ENCODE measurements at regions not wholly inside any gene's neighbourhood (a gene's known extent, or its start where the extent isn't known, plus 50 kb on each side); places are given as distances from the start of the nearest gene placed in this dataset.

GRCh38 chr7:125561006-125561405 lies 631.4 kb upstream of the POT1 start:
- no peak for DNase-seq
- TF ChIP-seq, protein P1, sequence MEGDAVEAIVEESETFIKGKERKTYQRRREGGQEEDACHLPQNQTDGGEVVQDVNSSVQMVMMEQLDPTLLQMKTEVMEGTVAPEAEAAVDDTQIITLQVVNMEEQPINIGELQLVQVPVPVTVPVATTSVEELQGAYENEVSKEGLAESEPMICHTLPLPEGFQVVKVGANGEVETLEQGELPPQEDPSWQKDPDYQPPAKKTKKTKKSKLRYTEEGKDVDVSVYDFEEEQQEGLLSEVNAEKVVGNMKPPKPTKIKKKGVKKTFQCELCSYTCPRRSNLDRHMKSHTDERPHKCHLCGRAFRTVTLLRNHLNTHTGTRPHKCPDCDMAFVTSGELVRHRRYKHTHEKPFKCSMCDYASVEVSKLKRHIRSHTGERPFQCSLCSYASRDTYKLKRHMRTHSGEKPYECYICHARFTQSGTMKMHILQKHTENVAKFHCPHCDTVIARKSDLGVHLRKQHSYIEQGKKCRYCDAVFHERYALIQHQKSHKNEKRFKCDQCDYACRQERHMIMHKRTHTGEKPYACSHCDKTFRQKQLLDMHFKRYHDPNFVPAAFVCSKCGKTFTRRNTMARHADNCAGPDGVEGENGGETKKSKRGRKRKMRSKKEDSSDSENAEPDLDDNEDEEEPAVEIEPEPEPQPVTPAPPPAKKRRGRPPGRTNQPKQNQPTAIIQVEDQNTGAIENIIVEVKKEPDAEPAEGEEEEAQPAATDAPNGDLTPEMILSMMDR (IDR thresholded peaks at IDR 0.05; ENCODE audit: control extremely low read depth, extremely low read depth), result no peak
- H3K9ac ChIP-seq (ENCODE audit: insufficient read depth in 1 of 2, low read length in 2 of 2), result no peak overlapping the region
- H3K9me3 ChIP-seq (ENCODE audit: control insufficient read depth in 4 of 4, insufficient read depth in 3 of 4, low read length in 3 of 4), result peaks cover 0 to 5% (median 0%) of the 10 kb centered on the region in 4 donors
- no peak overlapping the region for H3K4me3 ChIP-seq
- H3K27me3 ChIP-seq (ENCODE audit: control insufficient read depth in 3 of 3, insufficient read depth in 3 of 3, low read length in 2 of 3), result no peaks in the 10 kb centered on the region
- H3K4me1 ChIP-seq (ENCODE audit: control insufficient read depth in 5 of 5, insufficient read depth in 5 of 5, low read length in 5 of 5), result no peaks in the 10 kb centered on the region
- H3K27ac ChIP-seq (ENCODE audit: low read depth in 1 of 2, low read length in 1 of 2), result no peak overlapping the region
- WGBS, 2 donors, result 14 to 21% methylated on average over 3 of the region's 3 CpGs
- ATAC-seq (ENCODE audit: insufficient read depth, low FRiP score), result no peak
- no peaks in the 10 kb centered on the region for H3K36me3 ChIP-seq (ENCODE audit: control insufficient read depth in 4 of 4, insufficient read depth in 4 of 4, low read length in 4 of 4)

GRCh38 chr7:125559921-125560320 lies 630.3 kb upstream of the POT1 start:
- H3K27me3 ChIP-seq (ENCODE audit: control insufficient read depth in 3 of 3, insufficient read depth in 3 of 3, low read length in 2 of 3), result no peaks in the 10 kb centered on the region
- H3K27ac ChIP-seq (ENCODE audit: low read depth in 1 of 2, low read length in 1 of 2), result no peak overlapping the region
- H3K4me1 ChIP-seq (ENCODE audit: control insufficient read depth in 5 of 5, insufficient read depth in 5 of 5, low read length in 5 of 5), result no peaks in the 10 kb centered on the region
- ATAC-seq (ENCODE audit: insufficient read depth, low FRiP score) (no peak), DNase-seq (no peak)
- 63 to 66% methylated on average over 2 of the region's 2 CpGs for WGBS, 2 donors
- H3K9ac ChIP-seq (ENCODE audit: insufficient read depth in 1 of 2, low read length in 2 of 2), result no peak overlapping the region
- TF ChIP-seq, protein P1 (IDR thresholded peaks at IDR 0.05; ENCODE audit: control extremely low read depth, extremely low read depth), result no peak
- no peak overlapping the region for H3K4me3 ChIP-seq
- no peaks in the 10 kb centered on the region for H3K36me3 ChIP-seq (ENCODE audit: control insufficient read depth in 4 of 4, insufficient read depth in 4 of 4, low read length in 4 of 4)
- H3K9me3 ChIP-seq (ENCODE audit: control insufficient read depth in 4 of 4, insufficient read depth in 3 of 4, low read length in 3 of 4), result peaks cover 0 to 5% (median 0%) of the 10 kb centered on the region in 4 donors

DNA sequence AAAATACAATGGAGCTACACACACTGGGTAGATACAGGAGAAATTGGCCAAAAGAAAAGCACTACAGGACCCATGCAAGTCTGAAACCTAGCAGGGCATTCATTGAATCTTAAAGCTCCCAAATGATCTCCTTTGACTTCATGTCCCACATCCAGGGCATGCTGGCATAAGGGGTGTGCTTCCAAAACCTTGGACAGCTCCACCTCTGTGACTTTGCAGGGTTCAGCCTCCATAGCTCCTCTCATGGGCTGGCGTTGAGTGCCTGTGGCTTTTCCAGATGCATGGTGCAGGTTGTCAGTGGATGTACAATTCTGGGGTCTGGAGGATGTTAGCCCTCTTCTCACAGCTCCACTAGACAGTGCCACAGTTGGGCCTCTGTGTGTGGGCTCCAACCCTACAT lies 626.3 kb upstream of the POT1 start:
- DNase-seq (peak in 1 of 3 donors; percentile 8), ATAC-seq (ENCODE audit: insufficient read depth, low FRiP score) (no peak)
- no peaks in the 10 kb centered on the region for H3K4me1 ChIP-seq (ENCODE audit: control insufficient read depth in 5 of 5, insufficient read depth in 5 of 5, low read length in 5 of 5)
- H3K27ac ChIP-seq (ENCODE audit: low read depth in 1 of 2, low read length in 1 of 2), result no peak overlapping the region
- H3K27me3 ChIP-seq (ENCODE audit: control insufficient read depth in 3 of 3, insufficient read depth in 3 of 3, low read length in 2 of 3), result no peaks in the 10 kb centered on the region
- H3K9me3 ChIP-seq (ENCODE audit: control insufficient read depth in 4 of 4, insufficient read depth in 3 of 4, low read length in 3 of 4), result peaks cover 0 to 5% (median 0%) of the 10 kb centered on the region in 4 donors
- WGBS, 2 donors, result 76 to 83% methylated on average over 1 of the region's 1 CpG
- TF ChIP-seq, protein P1 (IDR thresholded peaks at IDR 0.05; ENCODE audit: control extremely low read depth, extremely low read depth), result no peak
- H3K4me3 ChIP-seq, result no peak overlapping the region
- no peaks in the 10 kb centered on the region for H3K36me3 ChIP-seq (ENCODE audit: control insufficient read depth in 4 of 4, insufficient read depth in 4 of 4, low read length in 4 of 4)
- H3K9ac ChIP-seq (ENCODE audit: insufficient read depth in 1 of 2, low read length in 2 of 2), result no peak overlapping the region

GRCh38 chr7:125551008-125551407 lies 621.4 kb upstream of the POT1 start:
- TF ChIP-seq, protein P1 (IDR thresholded peaks at IDR 0.05; ENCODE audit: control extremely low read depth, extremely low read depth), result no peak
- H3K36me3 ChIP-seq (ENCODE audit: control insufficient read depth in 4 of 4, insufficient read depth in 4 of 4, low read length in 4 of 4), result no peaks in the 10 kb centered on the region
- H3K9me3 ChIP-seq (ENCODE audit: control insufficient read depth in 4 of 4, insufficient read depth in 3 of 4, low read length in 3 of 4), result peaks cover 0 to under 1% (median 0%) of the 10 kb centered on the region in 4 donors
- no peaks in the 10 kb centered on the region for H3K27me3 ChIP-seq (ENCODE audit: control insufficient read depth in 3 of 3, insufficient read depth in 3 of 3, low read length in 2 of 3)
- no peak overlapping the region for H3K4me3 ChIP-seq
- no peaks in the 10 kb centered on the region for H3K4me1 ChIP-seq (ENCODE audit: control insufficient read depth in 5 of 5, insufficient read depth in 5 of 5, low read length in 5 of 5)
- 94 to 95% methylated on average over 5 of the region's 5 CpGs for WGBS, 2 donors
- no peak overlapping the region for H3K27ac ChIP-seq (ENCODE audit: low read depth in 1 of 2, low read length in 1 of 2)
- ATAC-seq (ENCODE audit: insufficient read depth, low FRiP score), result no peak
- H3K9ac ChIP-seq (ENCODE audit: insufficient read depth in 1 of 2, low read length in 2 of 2), result no peak overlapping the region
- no peak for DNase-seq

Data from lung (tissue), 11 donors.